HEK293 (cell line): ENCODE measurements at regions not wholly inside any gene's neighbourhood (a gene's known extent, or its start where the extent isn't known, plus 50 kb on each side); places are given as distances from the start of the nearest gene placed in this dataset.
A peak's percentile ranks its signal among the peaks of the same experiment; 100 is the strongest.

Source experiments
- EGR2 ChIP-seq: fragments of 450-650 bp; formaldehyde crosslinking; IDR thresholded peaks from 2 replicates; pipeline ENCODE4 v1.5.1; 2016; ENCODE audit warnings: low read depth, missing biosample characterization, missing genetic modification characterization
- GLI4 ChIP-seq: fragments of 450-650 bp; formaldehyde crosslinking; IDR thresholded peaks from 2 replicates; pipeline ENCODE4 v1.5.1; 2016; ENCODE audit warnings: missing biosample characterization, missing genetic modification characterization
- HOXC10 ChIP-seq: sonication (generic); formaldehyde crosslinking; IDR thresholded peaks from 2 replicates; pipeline ENCODE4 v1.8.1; 2023; ENCODE audit warnings: mild to moderate bottlenecking, missing genetic modification reagents
- IKZF3 ChIP-seq: fragments of 450-650 bp; IDR thresholded peaks from 2 replicates; pipeline ENCODE4 v1.5.0; 2018; ENCODE audit warnings: missing biosample characterization, mild to moderate bottlenecking, missing genetic modification characterization, moderate library complexity
- KLF16 ChIP-seq: fragments of 450-650 bp; formaldehyde crosslinking; IDR thresholded peaks from 2 replicates; pipeline ENCODE4 v1.5.1; 2017; ENCODE audit warnings: missing biosample characterization, missing genetic modification characterization
- MEIS1 ChIP-seq: sonication (generic); formaldehyde crosslinking; IDR thresholded peaks from 2 replicates; pipeline ENCODE4 v1.8.1; 2022; ENCODE audit warnings: missing genetic modification reagents, mild to moderate bottlenecking, borderline replicate concordance
- PRDM1 ChIP-seq: fragments of 450-650 bp; formaldehyde crosslinking; IDR thresholded peaks from 2 replicates; pipeline ENCODE4; 2016; ENCODE audit warnings: missing biosample characterization, missing genetic modification characterization
- TSHZ1 ChIP-seq: fragments of 450-650 bp; formaldehyde crosslinking; IDR thresholded peaks from 2 replicates; pipeline ENCODE4 v1.5.1; 2016; ENCODE audit warnings: missing biosample characterization, missing genetic modification characterization, borderline replicate concordance
- ZNF146 ChIP-seq: fragments of 450-650 bp; formaldehyde crosslinking; IDR thresholded peaks from 2 replicates; pipeline ENCODE4 v1.5.1; 2016; ENCODE audit warnings: missing biosample characterization, missing genetic modification characterization
- ZNF24 ChIP-seq: fragments of 450-650 bp; formaldehyde crosslinking; IDR thresholded peaks from 2 replicates; pipeline ENCODE4 v1.5.1; 2016; ENCODE audit warnings: missing biosample characterization, missing genetic modification characterization
- ZNF302 ChIP-seq: fragments of 450-650 bp; formaldehyde crosslinking; IDR thresholded peaks from 2 replicates; pipeline ENCODE4 v1.5.1; 2016; ENCODE audit warnings: missing biosample characterization, missing genetic modification characterization, low read depth
- ZNF354C ChIP-seq: fragments of 450-650 bp; formaldehyde crosslinking; IDR thresholded peaks from 2 replicates; pipeline ENCODE4 v1.5.1; 2016; ENCODE audit warnings: missing biosample characterization, missing genetic modification characterization, low read depth, borderline replicate concordance
- ZNF521 ChIP-seq: fragments of 450-650 bp; formaldehyde crosslinking; IDR thresholded peaks from 2 replicates; pipeline ENCODE4 v1.5.1; 2017; ENCODE audit warnings: missing biosample characterization, mild to moderate bottlenecking, missing genetic modification characterization
- ZNF571 ChIP-seq: fragments of 450-650 bp; formaldehyde crosslinking; IDR thresholded peaks from 2 replicates; pipeline ENCODE4 v1.5.0; 2017; ENCODE audit warnings: missing biosample characterization, missing genetic modification characterization
- ZNF596 ChIP-seq: fragments of 450-650 bp; IDR thresholded peaks from 2 replicates; pipeline ENCODE4 v1.5.0; 2018; ENCODE audit warnings: missing biosample characterization, mild to moderate bottlenecking, missing genetic modification characterization, moderate library complexity
- ZNF600 ChIP-seq: fragments of 450-650 bp; formaldehyde crosslinking; IDR thresholded peaks from 2 replicates; pipeline ENCODE4 v1.5.1; 2016; ENCODE audit warnings: missing biosample characterization, missing genetic modification characterization
- ZNF624 ChIP-seq: fragments of 450-650 bp; formaldehyde crosslinking; IDR thresholded peaks from 2 replicates; pipeline ENCODE4 v1.5.1; 2017; ENCODE audit warnings: missing biosample characterization, missing genetic modification characterization
- ZNF629 ChIP-seq: fragments of 450-650 bp; formaldehyde crosslinking; IDR thresholded peaks from 2 replicates; pipeline ENCODE4 v1.5.1; 2017; ENCODE audit warnings: missing biosample characterization, missing genetic modification characterization
- ZNF776 ChIP-seq: fragments of 450-650 bp; formaldehyde crosslinking; IDR thresholded peaks from 2 replicates; pipeline ENCODE4 v1.5.0; 2017; ENCODE audit warnings: missing biosample characterization, missing genetic modification characterization, borderline replicate concordance
- ZNF830 ChIP-seq: fragments of 450-650 bp; IDR thresholded peaks from 2 replicates; pipeline ENCODE4 v1.5.0; 2018; ENCODE audit warnings: missing biosample characterization, missing genetic modification characterization, low read depth, mild to moderate bottlenecking, moderate library complexity
- ZNF843 ChIP-seq: fragments of 450-650 bp; formaldehyde crosslinking; IDR thresholded peaks from 2 replicates; pipeline ENCODE4 v1.5.1; 2016; ENCODE audit warnings: missing biosample characterization, missing genetic modification characterization
- ZSCAN18 ChIP-seq: fragments of 450-650 bp; formaldehyde crosslinking; IDR thresholded peaks from 2 replicates; pipeline ENCODE4 v1.5.1; 2016; ENCODE audit warnings: missing biosample characterization, missing genetic modification characterization
- TF ChIP-seq, protein P1 (sequence below): fragments of 450-650 bp; formaldehyde crosslinking; IDR thresholded peaks from 2 replicates; pipeline ENCODE4 v1.5.1; 2016; ENCODE audit warnings: missing biosample characterization, missing genetic modification characterization, low read depth
- TF ChIP-seq, protein P2 (sequence below): fragments of 450-650 bp; formaldehyde crosslinking; IDR thresholded peaks from 2 replicates; pipeline ENCODE4 v1.5.1; 2016; ENCODE audit warnings: missing biosample characterization, missing genetic modification characterization
- TF ChIP-seq, protein P3 (sequence below): fragments of 450-650 bp; formaldehyde crosslinking; IDR thresholded peaks from 2 replicates; pipeline ENCODE4 v1.5.1; 2017; ENCODE audit warnings: missing biosample characterization, mild to moderate bottlenecking, missing genetic modification characterization, moderate library complexity
- TF ChIP-seq, protein P4 (sequence below): fragments of 450-650 bp; formaldehyde crosslinking; IDR thresholded peaks from 2 replicates; pipeline ENCODE4 v1.5.1; 2016; ENCODE audit warnings: missing biosample characterization, missing genetic modification characterization

DNA sequence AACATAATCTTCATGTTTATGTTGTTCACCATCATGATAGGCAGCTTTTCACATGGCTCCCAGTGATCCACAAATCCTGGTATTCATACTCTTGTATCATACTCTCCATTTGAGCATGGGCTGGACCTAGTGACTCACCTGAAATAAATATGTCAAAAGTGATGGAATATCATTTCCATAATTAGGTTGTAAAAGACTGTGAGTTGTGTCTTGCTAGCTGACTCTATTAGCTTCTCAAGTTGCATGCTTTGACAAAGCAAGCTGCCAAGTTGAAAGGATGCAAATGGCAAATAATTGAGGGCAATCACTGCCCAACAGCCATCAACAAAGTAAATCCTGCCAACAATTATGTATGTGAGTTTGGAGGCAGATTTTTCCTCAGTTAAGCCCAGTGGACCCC, 300.4 kb downstream of the AHR start (continued):
- no peak for TF ChIP-seq ZNF146 (tag by site-specific recombination)
- no peak for TF ChIP-seq ZNF354C
- TF ChIP-seq, protein P1, sequence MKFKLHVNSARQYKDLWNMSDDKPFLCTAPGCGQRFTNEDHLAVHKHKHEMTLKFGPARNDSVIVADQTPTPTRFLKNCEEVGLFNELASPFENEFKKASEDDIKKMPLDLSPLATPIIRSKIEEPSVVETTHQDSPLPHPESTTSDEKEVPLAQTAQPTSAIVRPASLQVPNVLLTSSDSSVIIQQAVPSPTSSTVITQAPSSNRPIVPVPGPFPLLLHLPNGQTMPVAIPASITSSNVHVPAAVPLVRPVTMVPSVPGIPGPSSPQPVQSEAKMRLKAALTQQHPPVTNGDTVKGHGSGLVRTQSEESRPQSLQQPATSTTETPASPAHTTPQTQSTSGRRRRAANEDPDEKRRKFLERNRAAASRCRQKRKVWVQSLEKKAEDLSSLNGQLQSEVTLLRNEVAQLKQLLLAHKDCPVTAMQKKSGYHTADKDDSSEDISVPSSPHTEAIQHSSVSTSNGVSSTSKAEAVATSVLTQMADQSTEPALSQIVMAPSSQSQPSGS (tag by site-specific recombination), result no peak
- no peak for TF ChIP-seq ZNF302 (tag by site-specific recombination)
- TF ChIP-seq ZNF830 (tag by site-specific recombination), result no peak
- no peak for TF ChIP-seq ZNF571 (tag by site-specific recombination)
- TF ChIP-seq KLF16 (tag by site-specific recombination), result 0 out of 2 replicates have a peak, but pooled peaks have one; percentile 39
- no peak for TF ChIP-seq PRDM1 (tag by site-specific recombination)
- no peak for TF ChIP-seq MEIS1 (CRISPR knock-in tag)
- no peak for TF ChIP-seq ZNF521 (tag by site-specific recombination)
- peak; percentile 26; the same call in 1 of the 2 replicates for TF ChIP-seq IKZF3 (tag by site-specific recombination)
- peak; percentile 59 for TF ChIP-seq ZNF24 (tag by site-specific recombination)
- TF ChIP-seq, protein P2, sequence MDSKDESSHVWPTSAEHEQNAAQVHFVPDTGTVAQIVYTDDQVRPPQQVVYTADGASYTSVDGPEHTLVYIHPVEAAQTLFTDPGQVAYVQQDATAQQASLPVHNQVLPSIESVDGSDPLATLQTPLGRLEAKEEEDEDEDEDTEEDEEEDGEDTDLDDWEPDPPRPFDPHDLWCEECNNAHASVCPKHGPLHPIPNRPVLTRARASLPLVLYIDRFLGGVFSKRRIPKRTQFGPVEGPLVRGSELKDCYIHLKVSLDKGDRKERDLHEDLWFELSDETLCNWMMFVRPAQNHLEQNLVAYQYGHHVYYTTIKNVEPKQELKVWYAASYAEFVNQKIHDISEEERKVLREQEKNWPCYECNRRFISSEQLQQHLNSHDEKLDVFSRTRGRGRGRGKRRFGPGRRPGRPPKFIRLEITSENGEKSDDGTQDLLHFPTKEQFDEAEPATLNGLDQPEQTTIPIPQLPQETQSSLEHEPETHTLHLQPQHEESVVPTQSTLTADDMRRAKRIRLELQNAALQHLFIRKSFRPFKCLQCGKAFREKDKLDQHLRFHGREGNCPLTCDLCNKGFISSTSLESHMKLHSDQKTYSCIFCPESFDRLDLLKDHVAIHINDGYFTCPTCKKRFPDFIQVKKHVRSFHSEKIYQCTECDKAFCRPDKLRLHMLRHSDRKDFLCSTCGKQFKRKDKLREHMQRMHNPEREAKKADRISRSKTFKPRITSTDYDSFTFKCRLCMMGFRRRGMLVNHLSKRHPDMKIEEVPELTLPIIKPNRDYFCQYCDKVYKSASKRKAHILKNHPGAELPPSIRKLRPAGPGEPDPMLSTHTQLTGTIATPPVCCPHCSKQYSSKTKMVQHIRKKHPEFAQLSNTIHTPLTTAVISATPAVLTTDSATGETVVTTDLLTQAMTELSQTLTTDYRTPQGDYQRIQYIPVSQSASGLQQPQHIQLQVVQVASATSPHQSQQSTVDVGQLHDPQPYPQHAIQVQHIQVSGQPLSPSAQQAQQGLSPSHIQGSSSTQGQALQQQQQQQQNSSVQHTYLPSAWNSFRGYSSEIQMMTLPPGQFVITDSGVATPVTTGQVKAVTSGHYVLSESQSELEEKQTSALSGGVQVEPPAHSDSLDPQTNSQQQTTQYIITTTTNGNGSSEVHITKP, result peak; percentile 48
- TF ChIP-seq ZNF600 (tag by site-specific recombination), result peak; percentile 43; the same call in 1 of the 2 replicates
- no peak for TF ChIP-seq ZNF624 (tag by site-specific recombination)
- TF ChIP-seq ZNF629 (tag by site-specific recombination), result peak; percentile 91
- peak; percentile 66; the same call in 1 of the 2 replicates for TF ChIP-seq TSHZ1
- TF ChIP-seq EGR2 (tag by site-specific recombination), result no peak
- TF ChIP-seq ZSCAN18 (tag by site-specific recombination), result no peak
- no peak for TF ChIP-seq HOXC10 (CRISPR knock-in tag)
- TF ChIP-seq GLI4 (tag by site-specific recombination), result no peak
- TF ChIP-seq, protein P3, sequence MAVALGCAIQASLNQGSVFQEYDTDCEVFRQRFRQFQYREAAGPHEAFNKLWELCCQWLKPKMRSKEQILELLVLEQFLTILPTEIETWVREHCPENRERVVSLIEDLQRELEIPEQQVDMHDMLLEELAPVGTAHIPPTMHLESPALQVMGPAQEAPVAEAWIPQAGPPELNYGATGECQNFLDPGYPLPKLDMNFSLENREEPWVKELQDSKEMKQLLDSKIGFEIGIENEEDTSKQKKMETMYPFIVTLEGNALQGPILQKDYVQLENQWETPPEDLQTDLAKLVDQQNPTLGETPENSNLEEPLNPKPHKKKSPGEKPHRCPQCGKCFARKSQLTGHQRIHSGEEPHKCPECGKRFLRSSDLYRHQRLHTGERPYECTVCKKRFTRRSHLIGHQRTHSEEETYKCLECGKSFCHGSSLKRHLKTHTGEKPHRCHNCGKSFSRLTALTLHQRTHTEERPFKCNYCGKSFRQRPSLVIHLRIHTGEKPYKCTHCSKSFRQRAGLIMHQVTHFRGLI, result no peak; the same call in 1 of the 2 replicates
- no peak for TF ChIP-seq ZNF596 (tag by site-specific recombination)
- TF ChIP-seq, protein P4, sequence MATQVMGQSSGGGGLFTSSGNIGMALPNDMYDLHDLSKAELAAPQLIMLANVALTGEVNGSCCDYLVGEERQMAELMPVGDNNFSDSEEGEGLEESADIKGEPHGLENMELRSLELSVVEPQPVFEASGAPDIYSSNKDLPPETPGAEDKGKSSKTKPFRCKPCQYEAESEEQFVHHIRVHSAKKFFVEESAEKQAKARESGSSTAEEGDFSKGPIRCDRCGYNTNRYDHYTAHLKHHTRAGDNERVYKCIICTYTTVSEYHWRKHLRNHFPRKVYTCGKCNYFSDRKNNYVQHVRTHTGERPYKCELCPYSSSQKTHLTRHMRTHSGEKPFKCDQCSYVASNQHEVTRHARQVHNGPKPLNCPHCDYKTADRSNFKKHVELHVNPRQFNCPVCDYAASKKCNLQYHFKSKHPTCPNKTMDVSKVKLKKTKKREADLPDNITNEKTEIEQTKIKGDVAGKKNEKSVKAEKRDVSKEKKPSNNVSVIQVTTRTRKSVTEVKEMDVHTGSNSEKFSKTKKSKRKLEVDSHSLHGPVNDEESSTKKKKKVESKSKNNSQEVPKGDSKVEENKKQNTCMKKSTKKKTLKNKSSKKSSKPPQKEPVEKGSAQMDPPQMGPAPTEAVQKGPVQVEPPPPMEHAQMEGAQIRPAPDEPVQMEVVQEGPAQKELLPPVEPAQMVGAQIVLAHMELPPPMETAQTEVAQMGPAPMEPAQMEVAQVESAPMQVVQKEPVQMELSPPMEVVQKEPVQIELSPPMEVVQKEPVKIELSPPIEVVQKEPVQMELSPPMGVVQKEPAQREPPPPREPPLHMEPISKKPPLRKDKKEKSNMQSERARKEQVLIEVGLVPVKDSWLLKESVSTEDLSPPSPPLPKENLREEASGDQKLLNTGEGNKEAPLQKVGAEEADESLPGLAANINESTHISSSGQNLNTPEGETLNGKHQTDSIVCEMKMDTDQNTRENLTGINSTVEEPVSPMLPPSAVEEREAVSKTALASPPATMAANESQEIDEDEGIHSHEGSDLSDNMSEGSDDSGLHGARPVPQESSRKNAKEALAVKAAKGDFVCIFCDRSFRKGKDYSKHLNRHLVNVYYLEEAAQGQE (tag by site-specific recombination), result no peak
- TF ChIP-seq ZNF843, result peak; percentile 76
- no peak for TF ChIP-seq ZNF776
